Trophoblast cell (in vitro differentiated cells and primary cell): ENCODE measurements at regions not wholly inside any gene's neighbourhood (a gene's known extent, or its start where the extent isn't known, plus 50 kb on each side); places are given as distances from the start of the nearest gene placed in this dataset.

Source experiments
- DNase-seq, 2 donors: peaks; one replicate each; pipeline ENCODE4 v3.0.0-alpha.2; 2016
- H2AFZ ChIP-seq: 2 replicates; pipeline ENCODE4 v1.6.1; 2013; ENCODE audit warnings: low read length, moderate library complexity, mild to moderate bottlenecking; ENCODE audit not compliant: insufficient read depth, poor library complexity
- H2AK5ac ChIP-seq: 2 replicates; pipeline ENCODE4 v1.6.1; 2013; ENCODE audit warnings: mild to moderate bottlenecking, low read length
- H2BK120ac ChIP-seq: 2 replicates; pipeline ENCODE4 v1.6.1; 2013; ENCODE audit warnings: low read length, mild to moderate bottlenecking, moderate library complexity; ENCODE audit not compliant: insufficient read depth, poor library complexity
- H2BK12ac ChIP-seq: 2 replicates; pipeline ENCODE4 v1.6.1; 2013; ENCODE audit warnings: mild to moderate bottlenecking, low read length, moderate library complexity
- H2BK5ac ChIP-seq: 2 replicates; pipeline ENCODE4 v1.6.1; 2013; ENCODE audit warnings: low read length, low read depth, moderate library complexity, mild to moderate bottlenecking; ENCODE audit not compliant: poor library complexity
- H3K14ac ChIP-seq: 2 replicates; pipeline ENCODE4 v1.6.1; 2013; ENCODE audit warnings: mild to moderate bottlenecking, low read length
- H3K18ac ChIP-seq: 2 replicates; pipeline ENCODE4 v1.6.1; 2013; ENCODE audit warnings: mild to moderate bottlenecking, low read length
- H3K23ac ChIP-seq: 2 replicates; pipeline ENCODE4 v1.6.1; 2013; ENCODE audit warnings: low read length
- H3K27ac ChIP-seq: 2 replicates; pipeline ENCODE4 v1.5.1; 2013; ENCODE audit warnings: low read depth, mild to moderate bottlenecking, inconsistent platforms, low read length, moderate library complexity
- H3K27me3 ChIP-seq: 2 replicates; pipeline ENCODE4 v1.6.1; 2013; ENCODE audit warnings: inconsistent platforms, mild to moderate bottlenecking, low read length, moderate library complexity; ENCODE audit not compliant: insufficient read depth
- H3K36me3 ChIP-seq, 2 experiments: 1 replicate in 1 of 2; 2 replicates in 1 of 2; pipeline ENCODE4 v1.6.1; 2013; ENCODE audit warnings: low read length in 2 of 2, mild to moderate bottlenecking in 2 of 2, moderate library complexity in 1 of 2; ENCODE audit not compliant: insufficient read depth in 2 of 2, control insufficient read depth in 1 of 2
- H3K4ac ChIP-seq: 2 replicates; pipeline ENCODE4 v1.6.1; 2013; ENCODE audit warnings: low read depth, mild to moderate bottlenecking, low read length, moderate library complexity
- H3K4me1 ChIP-seq, 2 experiments: 1 replicate in 1 of 2; 2 replicates in 1 of 2; pipeline ENCODE4 v1.6.1; 2013; ENCODE audit warnings: low read length in 2 of 2, mild to moderate bottlenecking in 2 of 2, moderate library complexity in 1 of 2; ENCODE audit not compliant: insufficient read depth in 2 of 2, control insufficient read depth in 1 of 2
- H3K4me2 ChIP-seq: 2 replicates; pipeline ENCODE4 v1.6.1; 2013; ENCODE audit warnings: inconsistent platforms, mild to moderate bottlenecking, low read length, moderate library complexity
- H3K4me3 ChIP-seq: 2 replicates; pipeline ENCODE4 v1.5.1; 2013; ENCODE audit warnings: mild to moderate bottlenecking, low read depth, low read length, inconsistent platforms
- H3K79me1 ChIP-seq: one replicate; pipeline ENCODE4 v1.6.1; 2013; ENCODE audit warnings: low read length
- H3K79me2 ChIP-seq: 2 replicates; pipeline ENCODE4 v1.6.1; 2013; ENCODE audit warnings: low read length, mild to moderate bottlenecking; ENCODE audit not compliant: control insufficient read depth, insufficient read depth, poor library complexity
- H3K9ac ChIP-seq: 2 replicates; pipeline ENCODE4 v1.6.1; 2013; ENCODE audit warnings: mild to moderate bottlenecking, low read length
- H3K9me3 ChIP-seq: 2 replicates; pipeline ENCODE4 v1.6.1; 2013; ENCODE audit warnings: low read depth, mild to moderate bottlenecking, control low read depth, inconsistent platforms, low read length; ENCODE audit not compliant: insufficient read depth
- H4K12ac ChIP-seq: 2 replicates; pipeline ENCODE4 v1.6.1; 2013; ENCODE audit warnings: low read depth, mild to moderate bottlenecking, low read length, moderate library complexity
- H4K8ac ChIP-seq: 2 replicates; pipeline ENCODE4 v1.6.1; 2013; ENCODE audit warnings: low read depth, mild to moderate bottlenecking, low read length, moderate library complexity
- H4K91ac ChIP-seq: one replicate; pipeline ENCODE4 v1.6.1; 2013; ENCODE audit warnings: low read depth, mild to moderate bottlenecking, low read length, moderate library complexity
- WGBS: extraction: QIAGEN DNeasy Blood & Tissue Kit; methylation state at CpG from one replicate; pipeline ENCODE4 v1.1.7; 2013; ENCODE audit warnings: missing lambda C conversion rate; ENCODE audit not compliant: insufficient read length, insufficient coverage; ENCODE audit errors: extremely low coverage; 5-methylcytosine and 5-hydroxymethylcytosine counted together

- Histone ChIP-seq H2AFZ (no peak overlapping the region), H3K4me1 (no peaks in the 10 kb centered on the region), H3K9me3 (no peaks in the 10 kb centered on the region), H3K4me3 (no peak overlapping the region), H3K79me2 (no peaks in the 10 kb centered on the region), H3K9ac (no peak overlapping the region), H4K8ac (no peak overlapping the region), H3K79me1 (no peaks in the 10 kb centered on the region), H3K18ac (no peak overlapping the region), H3K4me2 (no peak overlapping the region), H3K23ac (no peak overlapping the region), H2AK5ac (no peak overlapping the region), H4K91ac (no peak overlapping the region), H4K12ac (no peak overlapping the region), H3K27me3 (no peaks in the 10 kb centered on the region), H2BK5ac (no peak overlapping the region), H2BK120ac (no peak overlapping the region), H3K4ac (no peak overlapping the region), H3K14ac (no peak overlapping the region), H3K27ac (no peak overlapping the region), H3K36me3 (no peaks in the 10 kb centered on the region), H2BK12ac (no peak overlapping the region)
- DNase-seq: no peak
- no CpG with 5 or more reads among the region's 15 CpGs for WGBS
Observed at GRCh38 chr3:87088430-87088992, 97.6 kb upstream of the VGLL3 start.

GRCh38 chr3:87084868-87085267 is 93.9 kb upstream of the VGLL3 start:
- H2BK5ac ChIP-seq: no peak overlapping the region
- H2BK120ac ChIP-seq: no peak overlapping the region
- no peak overlapping the region for H3K4me2 ChIP-seq
- no peak overlapping the region for H3K18ac ChIP-seq
- H3K79me1 ChIP-seq: no peaks in the 10 kb centered on the region
- H3K36me3 ChIP-seq: no peaks in the 10 kb centered on the region
- no peak overlapping the region for H2AK5ac ChIP-seq
- no peaks in the 10 kb centered on the region for H3K4me1 ChIP-seq
- no peak overlapping the region for H2BK12ac ChIP-seq
- H4K8ac ChIP-seq: no peak overlapping the region
- WGBS: no CpG with 5 or more reads among the region's 5 CpGs
- no peaks in the 10 kb centered on the region for H3K9me3 ChIP-seq
- no peak overlapping the region for H2AFZ ChIP-seq
- DNase-seq: no peak
- no peak overlapping the region for H3K14ac ChIP-seq
- no peak overlapping the region for H3K9ac ChIP-seq
- no peak overlapping the region for H4K12ac ChIP-seq
- no peaks in the 10 kb centered on the region for H3K79me2 ChIP-seq
- H4K91ac ChIP-seq: no peak overlapping the region
- H3K4ac ChIP-seq: no peak overlapping the region
- H3K27ac ChIP-seq: no peak overlapping the region
- H3K4me3 ChIP-seq: no peak overlapping the region
- H3K23ac ChIP-seq: no peak overlapping the region
- no peaks in the 10 kb centered on the region for H3K27me3 ChIP-seq

GRCh38 chr3:87082796-87083440 is 92.0 kb upstream of the VGLL3 start:
- Histone ChIP-seq H3K4me2 (no peak overlapping the region), H4K8ac (no peak overlapping the region), H4K91ac (no peak overlapping the region), H3K79me2 (no peaks in the 10 kb centered on the region), H3K9ac (no peak overlapping the region), H2BK12ac (no peak overlapping the region), H2BK120ac (no peak overlapping the region), H3K18ac (no peak overlapping the region), H3K27ac (no peak overlapping the region), H4K12ac (no peak overlapping the region), H2AK5ac (no peak overlapping the region), H3K4me3 (no peak overlapping the region), H3K4ac (no peak overlapping the region), H3K79me1 (no peaks in the 10 kb centered on the region), H3K4me1 (no peaks in the 10 kb centered on the region), H3K14ac (no peak overlapping the region), H3K27me3 (no peaks in the 10 kb centered on the region), H2AFZ (no peak overlapping the region), H3K23ac (no peak overlapping the region), H3K9me3 (no peaks in the 10 kb centered on the region), H3K36me3 (no peaks in the 10 kb centered on the region), H2BK5ac (no peak overlapping the region)
- WGBS: no CpG with 5 or more reads among the region's 6 CpGs
- peak; percentile 28 to 85 for DNase-seq

- no CpG with 5 or more reads among the region's 2 CpGs for WGBS
- Histone ChIP-seq H3K4ac (no peak overlapping the region), H3K4me2 (no peak overlapping the region), H3K4me1 (no peaks in the 10 kb centered on the region), H2AK5ac (no peak overlapping the region), H3K27me3 (no peaks in the 10 kb centered on the region), H3K79me2 (no peaks in the 10 kb centered on the region), H3K9me3 (no peaks in the 10 kb centered on the region), H3K79me1 (no peaks in the 10 kb centered on the region), H2BK120ac (no peak overlapping the region), H3K14ac (no peak overlapping the region), H3K18ac (no peak overlapping the region), H2BK5ac (no peak overlapping the region), H4K91ac (no peak overlapping the region), H4K8ac (no peak overlapping the region), H3K36me3 (no peaks in the 10 kb centered on the region), H4K12ac (no peak overlapping the region), H3K9ac (no peak overlapping the region), H3K4me3 (no peak overlapping the region), H2BK12ac (no peak overlapping the region), H2AFZ (no peak overlapping the region), H3K27ac (no peak overlapping the region), H3K23ac (no peak overlapping the region)
- peak; percentile 20 to 80 for DNase-seq
Observed at GRCh38 chr3:87077355-87077754, 86.4 kb upstream of the VGLL3 start.
